Nephron progenitor cell (in vitro differentiated cells): ENCODE measurements at regions not wholly inside any gene's neighbourhood (a gene's known extent, or its start where the extent isn't known, plus 50 kb on each side); places are given as distances from the start of the nearest gene placed in this dataset.

Source experiments
- DNase-seq: peaks from one replicate; pipeline ENCODE4 v3.0.0; 2021
- H3K27ac Mint-ChIP-seq: 2 replicates; pipeline ENCODE4 v1.8.0; 2021; ENCODE audit warnings: mild to moderate bottlenecking, moderate library complexity, mixed read lengths
- H3K27me3 Mint-ChIP-seq: 2 replicates; pipeline ENCODE4 v1.8.0; 2021; ENCODE audit warnings: mild to moderate bottlenecking, low read depth, mixed read lengths; ENCODE audit not compliant: poor library complexity
- H3K36me3 Mint-ChIP-seq: 2 replicates; pipeline ENCODE4 v1.8.0; 2021; ENCODE audit warnings: low read depth, mixed read lengths
- H3K4me1 Mint-ChIP-seq: 2 replicates; pipeline ENCODE4 v1.8.0; 2021; ENCODE audit warnings: mixed read lengths
- H3K4me3 Mint-ChIP-seq: 2 replicates; pipeline ENCODE4 v1.8.0; 2021; ENCODE audit warnings: mild to moderate bottlenecking, moderate library complexity, mixed read lengths
- H3K9me3 Mint-ChIP-seq: 2 replicates; pipeline ENCODE4 v1.8.0; 2021; ENCODE audit warnings: mild to moderate bottlenecking, moderate library complexity, mixed read lengths
- CTCF ChIP-seq: fragments of 200-600 bp; sonication (generic); IDR thresholded peaks from 2 replicates; pipeline ENCODE4 v1.5.0; 2021; ENCODE audit warnings: antibody characterized with exemption

DNA sequence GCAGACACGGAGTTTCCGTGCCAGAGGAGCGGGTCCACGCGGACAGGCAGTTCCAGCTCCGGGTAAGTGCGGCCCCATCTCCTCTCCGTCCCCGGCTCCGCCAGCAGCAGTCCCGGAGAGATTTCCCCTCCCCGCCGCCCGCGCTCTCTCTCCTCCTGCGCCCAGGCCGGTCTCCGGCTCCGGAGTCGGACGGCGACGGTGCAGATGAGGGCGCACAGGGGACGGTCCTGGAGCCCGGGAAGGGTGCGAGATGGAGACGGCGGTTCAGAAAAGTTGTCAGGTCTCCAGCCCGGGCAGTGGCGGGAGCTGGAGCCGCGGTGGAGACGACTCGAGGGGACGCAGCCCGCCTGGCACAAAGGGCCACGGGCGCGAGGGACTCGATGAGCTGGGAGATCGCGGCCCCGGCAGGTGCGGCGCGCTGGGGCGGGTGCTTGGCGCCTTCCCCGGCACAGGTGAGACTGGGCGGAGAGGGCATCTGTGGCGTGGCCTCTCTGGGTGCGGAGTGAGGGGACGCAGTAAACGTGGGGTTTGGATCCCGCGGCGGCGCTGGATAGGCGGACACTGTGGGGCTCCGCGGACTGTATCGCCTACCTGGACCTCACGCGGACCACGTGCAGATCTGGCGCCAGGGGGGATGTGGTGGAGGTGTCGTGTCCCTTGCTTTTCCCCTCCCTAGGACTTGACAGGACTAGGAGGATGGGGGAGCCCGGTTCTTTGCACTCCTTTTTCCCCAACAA, 1540.3 kb upstream of the TMEM132C start:
- DNase-seq: peak; percentile 49
- Mint-ChIP-seq H3K9me3 (peaks cover 35% of the 10 kb centered on the region), H3K27me3 (peaks cover 90% of the 10 kb centered on the region), H3K27ac (no peak overlapping the region), H3K4me3 (peak overlapping the region; percentile 68), H3K36me3 (peaks cover 14% of the 10 kb centered on the region), H3K4me1 (peaks cover 10% of the 10 kb centered on the region)
- TF ChIP-seq CTCF: no peak

DNA sequence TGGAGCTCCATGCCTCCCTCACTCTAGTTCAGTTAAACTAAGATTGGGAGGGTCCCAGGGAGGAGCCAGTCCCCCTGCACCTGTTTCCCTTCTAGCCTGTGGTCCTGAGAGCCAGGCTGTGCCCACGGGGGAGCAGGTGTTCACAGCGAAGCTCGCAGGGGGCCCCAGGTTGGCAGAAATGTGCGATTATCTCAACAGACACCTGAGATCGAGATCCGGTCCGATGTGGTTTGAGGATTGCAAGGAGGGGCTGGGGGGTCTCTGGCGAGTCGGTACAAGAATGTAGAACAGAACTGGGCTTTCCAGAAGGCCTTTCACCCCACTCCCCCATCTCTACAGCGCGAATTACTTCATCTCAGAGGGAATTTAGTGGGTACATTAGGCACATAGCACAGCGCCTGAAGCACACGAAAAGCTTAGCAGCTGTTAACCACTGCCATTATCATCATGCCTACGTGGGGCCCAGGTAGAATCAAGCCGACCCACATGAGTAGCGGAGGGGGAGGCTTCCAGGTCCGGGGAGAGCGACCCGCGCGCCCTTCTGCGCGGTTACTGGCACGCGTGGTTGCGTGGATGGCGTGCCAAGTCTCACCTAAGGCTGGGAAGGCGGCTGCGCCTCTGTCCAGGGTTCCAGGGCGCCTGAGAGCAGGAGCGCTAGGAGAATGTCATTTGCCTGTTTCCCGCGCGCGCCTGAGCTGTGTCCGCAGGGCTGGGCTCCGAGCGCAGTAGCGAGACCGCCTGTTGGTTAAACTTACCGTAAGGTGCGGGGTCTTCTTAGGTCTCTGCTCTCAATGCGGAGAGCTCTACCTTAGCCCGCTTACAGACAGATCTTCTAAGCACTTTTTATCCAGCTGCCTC, 1539.5 kb upstream of the TMEM132C start:
- Mint-ChIP-seq H3K36me3 (peaks cover 14% of the 10 kb centered on the region), H3K9me3 (peaks cover 32% of the 10 kb centered on the region), H3K27ac (no peak overlapping the region), H3K27me3 (peaks cover 96% of the 10 kb centered on the region), H3K4me1 (peaks cover 10% of the 10 kb centered on the region), H3K4me3 (no peak overlapping the region)
- no peak for TF ChIP-seq CTCF
- DNase-seq: peak; percentile 37

GRCh38 chr12:126734296-126734695, 1532.7 kb upstream of the TMEM132C start:
- Mint-ChIP-seq H3K36me3 (no peaks in the 10 kb centered on the region), H3K27me3 (peaks cover 53% of the 10 kb centered on the region), H3K4me3 (no peak overlapping the region), H3K27ac (no peak overlapping the region), H3K9me3 (no peaks in the 10 kb centered on the region), H3K4me1 (no peaks in the 10 kb centered on the region)
- DNase-seq: no peak
- no peak for TF ChIP-seq CTCF

DNA sequence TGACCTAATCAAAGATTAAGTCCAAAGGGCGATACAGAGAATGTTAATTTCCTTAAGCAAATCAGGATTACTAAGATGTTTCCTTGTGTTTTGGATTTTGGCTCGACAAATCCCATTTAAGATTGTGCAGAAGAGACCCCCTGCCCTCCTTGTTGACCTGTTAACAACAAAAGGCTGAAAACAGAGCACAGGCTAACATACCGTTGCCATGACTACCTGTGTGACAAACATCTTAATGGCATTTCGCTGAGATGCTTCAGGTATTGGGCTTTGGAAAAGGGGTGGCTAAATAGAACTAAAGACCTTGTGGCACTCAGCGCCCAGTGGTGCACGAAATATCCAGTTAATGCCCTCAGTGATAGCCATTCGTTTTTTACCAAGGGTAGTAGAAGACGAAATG, 1532.3 kb upstream of the TMEM132C start:
- H3K9me3 Mint-ChIP-seq: no peaks in the 10 kb centered on the region
- peaks cover 49% of the 10 kb centered on the region for H3K27me3 Mint-ChIP-seq
- TF ChIP-seq CTCF: no peak
- no peaks in the 10 kb centered on the region for H3K36me3 Mint-ChIP-seq
- no peaks in the 10 kb centered on the region for H3K4me1 Mint-ChIP-seq
- DNase-seq: no peak
- H3K4me3 Mint-ChIP-seq: no peak overlapping the region
- H3K27ac Mint-ChIP-seq: no peak overlapping the region

DNA sequence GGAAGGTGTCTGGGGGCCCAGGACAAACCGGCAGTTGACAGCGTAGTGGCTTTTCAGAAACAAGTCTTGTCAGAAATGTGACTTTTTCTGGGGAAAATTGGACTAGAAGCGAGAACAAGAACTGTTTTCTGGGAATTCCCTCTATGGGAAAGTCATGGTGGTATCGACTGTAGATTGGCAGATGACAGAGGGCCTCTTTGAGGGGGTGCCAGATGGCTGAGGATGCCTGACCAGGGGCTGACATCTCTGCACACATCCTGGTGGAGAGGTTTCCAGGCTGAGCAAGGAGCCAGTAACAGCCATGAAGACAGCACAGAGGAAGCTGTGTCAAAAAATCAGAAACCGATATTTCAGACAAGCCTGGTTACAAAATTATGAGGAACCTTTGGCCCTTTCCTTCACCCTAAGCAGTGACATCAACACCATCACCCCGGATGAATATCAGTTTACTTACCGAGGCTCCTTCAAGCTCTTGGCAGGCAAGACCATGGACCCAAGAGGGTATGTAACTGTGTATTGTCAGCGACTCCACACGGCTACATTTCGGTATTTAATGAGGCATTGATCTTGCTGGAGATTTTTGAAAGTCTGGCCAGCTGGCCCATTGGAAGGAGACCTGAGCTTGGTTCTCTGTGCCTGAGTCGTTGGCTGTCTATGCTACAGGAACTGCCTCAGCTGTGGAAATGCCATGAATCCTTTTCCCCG, 1525.3 kb upstream of the TMEM132C start:
- peaks cover 16% of the 10 kb centered on the region for H3K27me3 Mint-ChIP-seq
- H3K4me3 Mint-ChIP-seq: no peak overlapping the region
- no peaks in the 10 kb centered on the region for H3K9me3 Mint-ChIP-seq
- no peak overlapping the region for H3K27ac Mint-ChIP-seq
- H3K36me3 Mint-ChIP-seq: no peaks in the 10 kb centered on the region
- no peak for DNase-seq
- no peaks in the 10 kb centered on the region for H3K4me1 Mint-ChIP-seq
- TF ChIP-seq CTCF: no peak
